Bronchial epithelial cell (primary cell): ENCODE measurements at regions not wholly inside any gene's neighbourhood (a gene's known extent, or its start where the extent isn't known, plus 50 kb on each side); places are given as distances from the start of the nearest gene placed in this dataset.

Experiments used
- DNase-seq: peaks from one replicate; pipeline ENCODE4 v3.0.0-alpha.2; 2010; ENCODE audit warnings: low read depth
- FAIRE-seq: peaks from 2 replicates; lab custom pipeline; 2011; peaks lifted over from hg19 to GRCh38; lab: Jason Lieb, UNC
- H3K27me3 ChIP-seq: 2 replicates; pipeline ENCODE4 v1.5.1; 2011; ENCODE audit warnings: low read length; ENCODE audit not compliant: control insufficient read depth, insufficient read depth
- H3K36me3 ChIP-seq: 2 replicates; pipeline ENCODE4 v1.5.1; 2011; ENCODE audit warnings: low read length; ENCODE audit not compliant: control insufficient read depth, insufficient read depth
- H3K4me3 ChIP-seq: 2 replicates; pipeline ENCODE4 v1.5.1; 2011; ENCODE audit warnings: mild to moderate bottlenecking, low read depth, low read length, control low read depth
- CTCF ChIP-seq: IDR thresholded peaks from 2 replicates; pipeline ENCODE4 v1.5.1; 2011; ENCODE audit warnings: mild to moderate bottlenecking, moderate library complexity, low read length, control low read depth, inconsistent platforms; ENCODE audit not compliant: insufficient read depth, severe bottlenecking

- Histone ChIP-seq H3K36me3 (no peaks in the 10 kb centered on the region), H3K27me3 (no peaks in the 10 kb centered on the region), H3K4me3 (no peak overlapping the region)
- DNase-seq (no peak), FAIRE-seq (no peak)
- TF ChIP-seq CTCF, result no peak
Measured at GRCh38 chr6:164247106-164247505, 832.6 kb downstream of the QKI start.

GRCh38 chr6:164246082-164246481 is 831.6 kb downstream of the QKI start:
- TF ChIP-seq CTCF, result no peak

GRCh38 chr6:164243949-164244348 is 829.4 kb downstream of the QKI start:
- Histone ChIP-seq H3K27me3 (no peaks in the 10 kb centered on the region), H3K36me3 (no peaks in the 10 kb centered on the region), H3K4me3 (no peak overlapping the region)
- FAIRE-seq, result no peak
- no peak for DNase-seq
- no peak for TF ChIP-seq CTCF

More at GRCh38 chr6:164246082-164246481, 831.6 kb downstream of the QKI start:
- Histone ChIP-seq H3K27me3 (no peaks in the 10 kb centered on the region), H3K36me3 (no peaks in the 10 kb centered on the region), H3K4me3 (no peak overlapping the region)
- no peak for FAIRE-seq
- no peak for DNase-seq

GRCh38 chr6:164243012-164243610 is 828.6 kb downstream of the QKI start:
- FAIRE-seq (no peak), DNase-seq (no peak)
- H3K4me3 ChIP-seq, result no peak overlapping the region
- H3K36me3 ChIP-seq, result no peaks in the 10 kb centered on the region
- no peak for TF ChIP-seq CTCF
- no peaks in the 10 kb centered on the region for H3K27me3 ChIP-seq

GRCh38 chr6:164230804-164231203 is 816.3 kb downstream of the QKI start:
- Histone ChIP-seq H3K4me3 (no peak overlapping the region), H3K36me3 (no peaks in the 10 kb centered on the region), H3K27me3 (no peaks in the 10 kb centered on the region)
- no peak for DNase-seq
- TF ChIP-seq CTCF, result no peak
- no peak for FAIRE-seq

GRCh38 chr6:164230259-164230658 is 815.7 kb downstream of the QKI start:
- DNase-seq (no peak), FAIRE-seq (no peak)
- H3K27me3 ChIP-seq, result no peaks in the 10 kb centered on the region
- no peak for TF ChIP-seq CTCF
- no peaks in the 10 kb centered on the region for H3K36me3 ChIP-seq
- no peak overlapping the region for H3K4me3 ChIP-seq
